Keratinocyte (primary cell): ENCODE measurements at regions not wholly inside any gene's neighbourhood (a gene's known extent, or its start where the extent isn't known, plus 50 kb on each side); places are given as distances from the start of the nearest gene placed in this dataset.

Source experiments
- DNase-seq: peaks from one replicate; pipeline ENCODE4 v3.0.0-alpha.2; 2011; ENCODE audit warnings: low read depth, missing footprints, low spot score
- FAIRE-seq: peaks from 2 replicates; lab custom pipeline; 2011; peaks lifted over from hg19 to GRCh38; lab: Jason Lieb, UNC
- H2AFZ ChIP-seq: 2 replicates; pipeline ENCODE4 v1.6.0; 2012; ENCODE audit warnings: low read length, control low read depth, inconsistent platforms; ENCODE audit not compliant: control insufficient read depth
- H3K27ac ChIP-seq: 2 replicates; pipeline ENCODE4 v1.5.1; 2011; ENCODE audit warnings: low read length; ENCODE audit not compliant: control insufficient read depth, insufficient read depth
- H3K27me3 ChIP-seq: 3 replicates; pipeline ENCODE4 v1.6.0; 2011; ENCODE audit warnings: low read length; ENCODE audit not compliant: control insufficient read depth, insufficient read depth; ENCODE audit errors: extremely low read depth
- H3K36me3 ChIP-seq, 2 experiments: 2 replicates in 1 of 2; 3 replicates in 1 of 2; pipeline ENCODE4 v1.5.1; 2011; ENCODE audit warnings: low read length in 2 of 2, mild to moderate bottlenecking in 1 of 2; ENCODE audit not compliant: control insufficient read depth in 2 of 2, insufficient read depth in 2 of 2; ENCODE audit errors: extremely low read depth in 1 of 2
- H3K4me1 ChIP-seq: 3 replicates; pipeline ENCODE4 v1.5.1; 2011; ENCODE audit warnings: low read length; ENCODE audit not compliant: control insufficient read depth, insufficient read depth; ENCODE audit errors: extremely low read depth
- H3K4me2 ChIP-seq: 3 replicates; pipeline ENCODE4 v1.6.0; 2011; ENCODE audit warnings: low read depth, low read length; ENCODE audit not compliant: control insufficient read depth, insufficient read depth; ENCODE audit errors: extremely low read depth
- H3K4me3 ChIP-seq, 3 experiments: fragments of 200-600 bp in 1 of 3; sonication (generic) in 1 of 3; 2 replicates in 2 of 3; 3 replicates in 1 of 3; pipeline ENCODE4 v1.5.1; 2011 to 2016; ENCODE audit warnings: low read length in 3 of 3, mild to moderate bottlenecking in 3 of 3, control low read depth in 2 of 3, inconsistent platforms in 1 of 3, low read depth in 1 of 3, mixed read lengths in 1 of 3, mixed run types in 1 of 3, moderate library complexity in 1 of 3; ENCODE audit not compliant: control insufficient read depth in 2 of 3, insufficient read depth in 2 of 3; ENCODE audit errors: extremely low read depth in 1 of 3
- H3K79me2 ChIP-seq: 2 replicates; pipeline ENCODE4 v1.6.0; 2012; ENCODE audit warnings: low read length; ENCODE audit not compliant: control insufficient read depth, insufficient read depth
- H3K9ac ChIP-seq: 3 replicates; pipeline ENCODE4 v1.6.0; 2011; ENCODE audit warnings: low read length; ENCODE audit not compliant: control insufficient read depth, insufficient read depth; ENCODE audit errors: extremely low read depth
- H3K9me1 ChIP-seq: 3 replicates; pipeline ENCODE4 v1.6.0; 2011; ENCODE audit warnings: low read length; ENCODE audit not compliant: control insufficient read depth, insufficient read depth; ENCODE audit errors: extremely low read depth
- H3K9me3 ChIP-seq: 2 replicates; pipeline ENCODE4 v1.5.1; 2012; ENCODE audit warnings: low read depth, low read length; ENCODE audit not compliant: control insufficient read depth
- H4K20me1 ChIP-seq: 3 replicates; pipeline ENCODE4 v1.6.0; 2011; ENCODE audit warnings: low read length; ENCODE audit not compliant: control insufficient read depth, insufficient read depth; ENCODE audit errors: extremely low read depth
- EZH2 ChIP-seq: IDR thresholded peaks from one replicate; pipeline ENCODE4 v1.6.1; 2012; ENCODE audit warnings: inconsistent platforms, mild to moderate bottlenecking, low read length, moderate library complexity
- dilution Hi-C: fragments of 300-500 bp; cut with MboI; formaldehyde crosslinking; loops from one replicate; pipeline ENCODE4 v1.7.0; 2020; ENCODE audit warnings: low sequenced_read_pairs; ENCODE audit not compliant: extremely low pct_ligation_motif_present
- TF ChIP-seq, protein P1 (sequence below), 3 experiments: IDR thresholded peaks in 1 of 3; conservative IDR thresholded peaks in 1 of 3; optimal IDR thresholded peaks in 1 of 3; 2 replicates in 2 of 3; 3 replicates in 1 of 3; pipeline versions ENCODE3 to v1.5.1; 2011; ENCODE audit warnings: low read length in 3 of 3, mild to moderate bottlenecking in 3 of 3, moderate library complexity in 2 of 3, control low read depth in 1 of 3, inconsistent platforms in 1 of 3; ENCODE audit not compliant: insufficient read depth in 2 of 3; ENCODE audit errors: extremely low read depth in 1 of 3

DNA sequence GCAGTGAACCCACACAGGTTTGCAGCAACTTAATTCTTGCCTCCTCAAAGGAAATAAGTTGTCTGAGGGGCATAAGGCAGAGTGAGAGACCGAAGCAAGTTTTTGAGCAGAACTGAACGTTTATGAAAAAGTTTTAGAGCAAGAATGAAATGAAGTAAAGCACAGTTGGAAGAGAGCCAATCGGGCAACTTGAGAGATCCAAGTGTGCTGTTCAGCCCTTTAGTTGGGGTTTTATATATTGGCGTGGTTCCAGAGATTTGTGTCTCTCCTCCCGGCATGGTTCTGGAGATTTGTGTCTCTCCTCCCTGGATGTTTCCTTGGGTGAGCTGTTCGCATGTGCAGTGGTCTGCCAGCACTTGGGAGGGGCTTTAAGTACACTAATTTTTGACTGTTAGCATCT, 141.4 kb upstream of the DGKB start:
- DNase-seq (no peak), FAIRE-seq (no peak)
- dilution Hi-C loops: no loop called here
- H3K4me1 ChIP-seq: no peaks in the 10 kb centered on the region
- H3K9me1 ChIP-seq: no peaks in the 10 kb centered on the region
- no peak overlapping the region for H3K9ac ChIP-seq
- no peak overlapping the region for H3K4me3 ChIP-seq
- H2AFZ ChIP-seq: no peak overlapping the region
- H3K9me3 ChIP-seq: no peaks in the 10 kb centered on the region
- TF ChIP-seq, protein P1, sequence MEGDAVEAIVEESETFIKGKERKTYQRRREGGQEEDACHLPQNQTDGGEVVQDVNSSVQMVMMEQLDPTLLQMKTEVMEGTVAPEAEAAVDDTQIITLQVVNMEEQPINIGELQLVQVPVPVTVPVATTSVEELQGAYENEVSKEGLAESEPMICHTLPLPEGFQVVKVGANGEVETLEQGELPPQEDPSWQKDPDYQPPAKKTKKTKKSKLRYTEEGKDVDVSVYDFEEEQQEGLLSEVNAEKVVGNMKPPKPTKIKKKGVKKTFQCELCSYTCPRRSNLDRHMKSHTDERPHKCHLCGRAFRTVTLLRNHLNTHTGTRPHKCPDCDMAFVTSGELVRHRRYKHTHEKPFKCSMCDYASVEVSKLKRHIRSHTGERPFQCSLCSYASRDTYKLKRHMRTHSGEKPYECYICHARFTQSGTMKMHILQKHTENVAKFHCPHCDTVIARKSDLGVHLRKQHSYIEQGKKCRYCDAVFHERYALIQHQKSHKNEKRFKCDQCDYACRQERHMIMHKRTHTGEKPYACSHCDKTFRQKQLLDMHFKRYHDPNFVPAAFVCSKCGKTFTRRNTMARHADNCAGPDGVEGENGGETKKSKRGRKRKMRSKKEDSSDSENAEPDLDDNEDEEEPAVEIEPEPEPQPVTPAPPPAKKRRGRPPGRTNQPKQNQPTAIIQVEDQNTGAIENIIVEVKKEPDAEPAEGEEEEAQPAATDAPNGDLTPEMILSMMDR (optimal IDR thresholded peaks at IDR 0.05 in 1 of 3, IDR thresholded peaks at IDR 0.05 in 1 of 3, conservative IDR thresholded peaks at IDR 0.05 in 1 of 3; ENCODE audit: extremely low read depth in 1 of 3, insufficient read depth in 2 of 3, low read length in 3 of 3): no peak
- TF ChIP-seq EZH2: no peak
- H3K27ac ChIP-seq: no peak overlapping the region
- H4K20me1 ChIP-seq: no peaks in the 10 kb centered on the region
- H3K4me2 ChIP-seq: no peak overlapping the region
- no peaks in the 10 kb centered on the region for H3K27me3 ChIP-seq
- H3K79me2 ChIP-seq: no peaks in the 10 kb centered on the region
- H3K36me3 ChIP-seq: no peaks in the 10 kb centered on the region

DNA sequence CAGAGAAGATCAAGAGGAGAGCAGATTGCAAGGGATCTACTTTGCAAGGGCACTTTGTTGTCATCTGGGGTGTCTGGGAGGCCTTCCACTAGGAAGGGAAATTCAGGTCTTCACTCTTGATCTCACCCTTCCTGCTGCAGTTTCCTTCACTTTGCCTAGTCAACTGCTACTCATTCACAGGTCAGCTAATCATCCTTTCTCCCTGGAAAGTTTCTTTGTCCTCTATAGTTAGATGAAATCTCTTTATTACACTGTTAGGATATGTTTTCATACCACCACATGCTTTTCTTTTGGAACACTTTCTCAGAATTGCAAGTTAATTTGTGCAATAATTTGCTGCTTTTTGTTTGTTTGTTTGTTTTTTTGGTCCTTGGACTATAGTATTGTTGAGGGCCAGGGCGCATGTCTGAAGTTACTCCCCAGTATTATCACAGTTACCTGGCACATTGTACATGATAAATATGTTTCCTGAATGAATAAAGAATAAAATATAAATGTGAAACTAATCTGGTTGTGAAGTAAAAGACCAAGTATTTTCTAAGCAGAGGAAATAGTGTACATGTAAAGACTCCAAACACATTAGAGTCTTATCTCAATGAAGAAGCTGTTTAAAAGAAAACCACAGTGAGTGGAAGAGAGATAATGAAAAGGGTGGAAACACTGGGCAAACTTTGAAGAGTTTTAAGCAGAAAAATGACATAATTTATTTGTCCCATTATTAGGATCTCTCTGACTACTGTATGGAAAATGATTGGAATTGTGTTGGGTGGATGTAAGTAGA, 139.9 kb upstream of the DGKB start:
- no peaks in the 10 kb centered on the region for H3K79me2 ChIP-seq
- H3K36me3 ChIP-seq: no peaks in the 10 kb centered on the region
- H3K4me2 ChIP-seq: no peak overlapping the region
- no peaks in the 10 kb centered on the region for H3K27me3 ChIP-seq
- no peak for TF ChIP-seq EZH2
- TF ChIP-seq, protein P1 (optimal IDR thresholded peaks at IDR 0.05 in 1 of 3, IDR thresholded peaks at IDR 0.05 in 1 of 3, conservative IDR thresholded peaks at IDR 0.05 in 1 of 3; ENCODE audit: extremely low read depth in 1 of 3, insufficient read depth in 2 of 3, low read length in 3 of 3): no peak
- H3K27ac ChIP-seq: no peak overlapping the region
- H3K9ac ChIP-seq: no peak overlapping the region
- no peak overlapping the region for H3K4me3 ChIP-seq
- H3K9me3 ChIP-seq: no peaks in the 10 kb centered on the region
- H4K20me1 ChIP-seq: no peaks in the 10 kb centered on the region
- H2AFZ ChIP-seq: no peak overlapping the region
- no peaks in the 10 kb centered on the region for H3K4me1 ChIP-seq
- dilution Hi-C loops: no loop called here
- H3K9me1 ChIP-seq: no peaks in the 10 kb centered on the region
- no peak for FAIRE-seq
- DNase-seq: no peak
